GM23338 (cell line): ENCODE measurements at regions not wholly inside any gene's neighbourhood (a gene's known extent, or its start where the extent isn't known, plus 50 kb on each side); places are given as distances from the start of the nearest gene placed in this dataset.

ENCODE experiments used
- ATAC-seq: fragments of 200-7000 bp; cut with Tn5 transposase; 3 replicates; pipeline ENCODE4 v1.9.1; 2020
- DNase-seq: peaks from one replicate; pipeline ENCODE4 v3.0.0-alpha.2; 2015; ENCODE audit warnings: low spot score
- H2AFZ ChIP-seq: fragments of 200-600 bp; sonication (generic); 2 replicates; pipeline ENCODE4 v1.8.0; 2016; ENCODE audit warnings: antibody characterized with exemption, mild to moderate bottlenecking, moderate library complexity
- H3F3A ChIP-seq: fragments of 200-600 bp; sonication (generic); replicated peaks from 2 replicates; pipeline ENCODE4 v1.8.0; 2017; ENCODE audit warnings: antibody characterized with exemption, mixed run types, low read depth
- H3K27ac ChIP-seq: fragments of 200-600 bp; sonication (generic); 2 replicates; pipeline ENCODE4 v1.6.1; 2016; ENCODE audit warnings: low read depth
- H3K27me3 ChIP-seq: fragments of 200-600 bp; sonication (generic); 2 replicates; pipeline ENCODE4 v1.8.0; 2016; ENCODE audit warnings: mild to moderate bottlenecking, mixed run types, moderate library complexity; ENCODE audit not compliant: insufficient read depth
- H3K36me3 ChIP-seq: fragments of 200-600 bp; sonication (generic); 2 replicates; pipeline ENCODE4 v1.8.0; 2016; ENCODE audit warnings: mild to moderate bottlenecking; ENCODE audit not compliant: insufficient read depth
- H3K4me1 ChIP-seq: fragments of 200-600 bp; sonication (generic); 2 replicates; pipeline ENCODE4 v1.8.0; 2016; ENCODE audit warnings: mild to moderate bottlenecking, moderate library complexity; ENCODE audit not compliant: insufficient read depth
- H3K4me2 ChIP-seq: fragments of 200-600 bp; sonication (generic); 2 replicates; pipeline ENCODE4 v1.7.1; 2017; ENCODE audit warnings: mixed run types
- H3K4me3 ChIP-seq: fragments of 200-600 bp; sonication (generic); 2 replicates; pipeline ENCODE4 v1.6.1; 2016; ENCODE audit warnings: mixed run types
- H3K79me2 ChIP-seq: fragments of 200-600 bp; sonication (generic); replicated peaks from 2 replicates; pipeline ENCODE4 v1.8.0; 2017; ENCODE audit warnings: mild to moderate bottlenecking; ENCODE audit not compliant: insufficient read depth
- H3K9me2 ChIP-seq: fragments of 200-600 bp; sonication (generic); 2 replicates; pipeline ENCODE4 v1.8.0; 2017; ENCODE audit not compliant: insufficient read depth
- H4K20me1 ChIP-seq: fragments of 200-600 bp; sonication (generic); replicated peaks from 2 replicates; pipeline ENCODE4 v1.8.0; 2017; ENCODE audit warnings: mild to moderate bottlenecking; ENCODE audit not compliant: insufficient read depth
- H3K27ac Mint-ChIP-seq: 2 replicates; pipeline ENCODE4 v1.8.0; 2020; ENCODE audit warnings: inconsistent platforms, mild to moderate bottlenecking, moderate library complexity, mixed read lengths
- H3K27me3 Mint-ChIP-seq: 3 replicates; pipeline ENCODE4 v1.8.0; 2022; ENCODE audit warnings: low read depth, mild to moderate bottlenecking, moderate library complexity, mixed read lengths, inconsistent platforms; ENCODE audit not compliant: insufficient read depth, poor library complexity
- H3K36me3 Mint-ChIP-seq: 3 replicates; pipeline ENCODE4 v1.8.0; 2021; ENCODE audit warnings: low read depth, mild to moderate bottlenecking, inconsistent platforms, moderate library complexity, mixed read lengths
- H3K4me1 Mint-ChIP-seq: 3 replicates; pipeline ENCODE4 v1.8.0; 2020; ENCODE audit warnings: mild to moderate bottlenecking, inconsistent platforms, mixed read lengths
- H3K4me3 Mint-ChIP-seq: 3 replicates; pipeline ENCODE4 v1.8.0; 2021; ENCODE audit warnings: moderate library complexity, mild to moderate bottlenecking, inconsistent platforms, mixed read lengths
- H3K9me3 Mint-ChIP-seq: 3 replicates; pipeline ENCODE4 v1.8.0; 2020; ENCODE audit warnings: moderate library complexity, mild to moderate bottlenecking, inconsistent platforms, mixed read lengths
- CREB1 ChIP-seq: fragments of 250-450 bp; sonication (Bioruptor Pico); IDR thresholded peaks from 2 replicates; pipeline ENCODE4 v1.5.0; 2020; ENCODE audit warnings: low read depth, mild to moderate bottlenecking, moderate library complexity
- EZH2 ChIP-seq: fragments of 200-600 bp; sonication (generic); IDR thresholded peaks from one replicate; pipeline ENCODE4 v1.8.0; 2017; ENCODE audit warnings: antibody characterized with exemption, mild to moderate bottlenecking, low read depth; ENCODE audit not compliant: unreplicated experiment
- EZH2phosphoT487 ChIP-seq: fragments of 200-600 bp; sonication (generic); IDR thresholded peaks from one replicate; pipeline ENCODE4 v1.8.1; 2018; ENCODE audit warnings: antibody characterized with exemption; ENCODE audit not compliant: unreplicated experiment
- JUNB ChIP-seq: IDR thresholded peaks from one replicate; pipeline ENCODE4 v1.6.1; 2016; ENCODE audit warnings: antibody characterized with exemption; ENCODE audit not compliant: unreplicated experiment
- POLR2AphosphoS5 ChIP-seq: IDR thresholded peaks from 2 replicates; pipeline ENCODE4 v1.6.1; 2016; ENCODE audit warnings: antibody characterized with exemption, low read depth
- STAT1 ChIP-seq: IDR thresholded peaks from one replicate; pipeline ENCODE4 v1.6.1; 2016; ENCODE audit warnings: antibody characterized with exemption; ENCODE audit not compliant: unreplicated experiment
- ZNF114 ChIP-seq: fragments of 250-450 bp; sonication (Bioruptor Pico); IDR thresholded peaks from 2 replicates; pipeline ENCODE4 v1.5.0; 2020; ENCODE audit warnings: mild to moderate bottlenecking, moderate library complexity
- ZNF331 ChIP-seq: fragments of 250-450 bp; sonication (Bioruptor Pico); IDR thresholded peaks from 2 replicates; pipeline ENCODE4 v1.5.0; 2020; ENCODE audit warnings: low read depth, mild to moderate bottlenecking, moderate library complexity
- TF ChIP-seq, protein P1 (sequence below): IDR thresholded peaks from one replicate; pipeline ENCODE4 v1.6.1; 2018; ENCODE audit warnings: antibody characterized with exemption; ENCODE audit not compliant: unreplicated experiment
- TF ChIP-seq, protein P2 (sequence below), 2 experiments: fragments of 200-600 bp in 1 of 2; sonication (generic) in 1 of 2; conservative IDR thresholded peaks; 2 replicates each; pipeline versions ENCODE4 v1.5.1 to v1.6.1; 2016 to 2017; ENCODE audit warnings: antibody characterized with exemption in 2 of 2, low read depth in 2 of 2, mild to moderate bottlenecking in 2 of 2, moderate library complexity in 1 of 2
- TF ChIP-seq, protein P3 (sequence below): IDR thresholded peaks from 2 replicates; pipeline ENCODE4 v1.6.1; 2016; ENCODE audit warnings: antibody characterized with exemption

DNA sequence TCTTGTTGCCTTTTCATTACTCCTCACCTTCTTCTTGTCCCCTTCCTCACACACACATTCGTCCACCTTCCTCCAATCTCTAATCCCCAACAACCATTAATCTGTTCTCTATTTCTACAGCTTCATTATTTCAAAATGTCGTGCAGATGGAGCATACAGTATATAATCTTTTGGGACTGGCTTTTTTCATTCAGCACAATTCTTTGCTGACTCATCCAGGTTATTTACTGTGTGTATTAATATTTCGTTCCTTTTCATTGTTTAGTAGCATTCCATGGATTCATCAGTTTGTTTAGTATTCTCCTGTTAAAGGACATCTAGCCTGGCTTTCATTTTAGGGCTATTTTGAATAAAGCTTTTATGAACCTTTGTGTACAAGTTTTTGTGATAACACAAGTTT is 159.3 kb downstream of the PTPN20 start (continued):
- TF ChIP-seq, protein P1, sequence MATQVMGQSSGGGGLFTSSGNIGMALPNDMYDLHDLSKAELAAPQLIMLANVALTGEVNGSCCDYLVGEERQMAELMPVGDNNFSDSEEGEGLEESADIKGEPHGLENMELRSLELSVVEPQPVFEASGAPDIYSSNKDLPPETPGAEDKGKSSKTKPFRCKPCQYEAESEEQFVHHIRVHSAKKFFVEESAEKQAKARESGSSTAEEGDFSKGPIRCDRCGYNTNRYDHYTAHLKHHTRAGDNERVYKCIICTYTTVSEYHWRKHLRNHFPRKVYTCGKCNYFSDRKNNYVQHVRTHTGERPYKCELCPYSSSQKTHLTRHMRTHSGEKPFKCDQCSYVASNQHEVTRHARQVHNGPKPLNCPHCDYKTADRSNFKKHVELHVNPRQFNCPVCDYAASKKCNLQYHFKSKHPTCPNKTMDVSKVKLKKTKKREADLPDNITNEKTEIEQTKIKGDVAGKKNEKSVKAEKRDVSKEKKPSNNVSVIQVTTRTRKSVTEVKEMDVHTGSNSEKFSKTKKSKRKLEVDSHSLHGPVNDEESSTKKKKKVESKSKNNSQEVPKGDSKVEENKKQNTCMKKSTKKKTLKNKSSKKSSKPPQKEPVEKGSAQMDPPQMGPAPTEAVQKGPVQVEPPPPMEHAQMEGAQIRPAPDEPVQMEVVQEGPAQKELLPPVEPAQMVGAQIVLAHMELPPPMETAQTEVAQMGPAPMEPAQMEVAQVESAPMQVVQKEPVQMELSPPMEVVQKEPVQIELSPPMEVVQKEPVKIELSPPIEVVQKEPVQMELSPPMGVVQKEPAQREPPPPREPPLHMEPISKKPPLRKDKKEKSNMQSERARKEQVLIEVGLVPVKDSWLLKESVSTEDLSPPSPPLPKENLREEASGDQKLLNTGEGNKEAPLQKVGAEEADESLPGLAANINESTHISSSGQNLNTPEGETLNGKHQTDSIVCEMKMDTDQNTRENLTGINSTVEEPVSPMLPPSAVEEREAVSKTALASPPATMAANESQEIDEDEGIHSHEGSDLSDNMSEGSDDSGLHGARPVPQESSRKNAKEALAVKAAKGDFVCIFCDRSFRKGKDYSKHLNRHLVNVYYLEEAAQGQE, result no peak
- no peak for TF ChIP-seq EZH2
- no peak for TF ChIP-seq STAT1

DNA sequence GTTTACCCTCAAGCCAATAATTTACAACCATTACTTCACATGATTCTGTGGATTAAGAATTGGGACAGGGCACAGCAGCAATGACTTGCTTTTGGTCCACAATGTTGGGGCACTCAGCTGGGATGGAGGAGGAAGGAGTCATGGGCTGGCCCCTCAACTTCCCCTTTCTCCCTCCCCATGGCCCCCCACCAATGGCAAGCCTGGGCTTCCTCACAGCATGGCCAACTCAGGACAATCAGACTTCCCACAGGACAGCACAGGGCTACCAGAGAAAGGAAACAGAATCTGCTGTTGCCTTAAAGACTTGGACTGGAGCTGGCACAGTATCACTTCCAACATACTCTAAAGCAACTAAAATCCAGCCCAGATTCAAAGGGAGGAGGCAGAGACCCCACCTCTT is 160.7 kb downstream of the PTPN20 start:
- H3K4me1 Mint-ChIP-seq, result no peaks in the 10 kb centered on the region
- no peak overlapping the region for H3K27ac Mint-ChIP-seq
- H3K4me3 ChIP-seq, result no peak overlapping the region
- H3K4me1 ChIP-seq, result no peaks in the 10 kb centered on the region
- no peak overlapping the region for H2AFZ ChIP-seq
- no peaks in the 10 kb centered on the region for H3K9me2 ChIP-seq
- no peak for DNase-seq
- no peak overlapping the region for H3K4me3 Mint-ChIP-seq
- TF ChIP-seq JUNB, result no peak
- TF ChIP-seq POLR2AphosphoS5, result no peak
- TF ChIP-seq, protein P2, sequence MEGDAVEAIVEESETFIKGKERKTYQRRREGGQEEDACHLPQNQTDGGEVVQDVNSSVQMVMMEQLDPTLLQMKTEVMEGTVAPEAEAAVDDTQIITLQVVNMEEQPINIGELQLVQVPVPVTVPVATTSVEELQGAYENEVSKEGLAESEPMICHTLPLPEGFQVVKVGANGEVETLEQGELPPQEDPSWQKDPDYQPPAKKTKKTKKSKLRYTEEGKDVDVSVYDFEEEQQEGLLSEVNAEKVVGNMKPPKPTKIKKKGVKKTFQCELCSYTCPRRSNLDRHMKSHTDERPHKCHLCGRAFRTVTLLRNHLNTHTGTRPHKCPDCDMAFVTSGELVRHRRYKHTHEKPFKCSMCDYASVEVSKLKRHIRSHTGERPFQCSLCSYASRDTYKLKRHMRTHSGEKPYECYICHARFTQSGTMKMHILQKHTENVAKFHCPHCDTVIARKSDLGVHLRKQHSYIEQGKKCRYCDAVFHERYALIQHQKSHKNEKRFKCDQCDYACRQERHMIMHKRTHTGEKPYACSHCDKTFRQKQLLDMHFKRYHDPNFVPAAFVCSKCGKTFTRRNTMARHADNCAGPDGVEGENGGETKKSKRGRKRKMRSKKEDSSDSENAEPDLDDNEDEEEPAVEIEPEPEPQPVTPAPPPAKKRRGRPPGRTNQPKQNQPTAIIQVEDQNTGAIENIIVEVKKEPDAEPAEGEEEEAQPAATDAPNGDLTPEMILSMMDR (conservative IDR thresholded peaks at IDR 0.05; ENCODE audit: low read depth in 2 of 2), result no peak
- TF ChIP-seq ZNF331, result no peak
- TF ChIP-seq CREB1 (CRISPR knock-in tag), result no peak
- no peak for TF ChIP-seq ZNF114 (CRISPR knock-in tag)
- TF ChIP-seq EZH2phosphoT487, result no peak
- TF ChIP-seq, protein P1, result no peak
- TF ChIP-seq EZH2, result no peak
- TF ChIP-seq, protein P3, sequence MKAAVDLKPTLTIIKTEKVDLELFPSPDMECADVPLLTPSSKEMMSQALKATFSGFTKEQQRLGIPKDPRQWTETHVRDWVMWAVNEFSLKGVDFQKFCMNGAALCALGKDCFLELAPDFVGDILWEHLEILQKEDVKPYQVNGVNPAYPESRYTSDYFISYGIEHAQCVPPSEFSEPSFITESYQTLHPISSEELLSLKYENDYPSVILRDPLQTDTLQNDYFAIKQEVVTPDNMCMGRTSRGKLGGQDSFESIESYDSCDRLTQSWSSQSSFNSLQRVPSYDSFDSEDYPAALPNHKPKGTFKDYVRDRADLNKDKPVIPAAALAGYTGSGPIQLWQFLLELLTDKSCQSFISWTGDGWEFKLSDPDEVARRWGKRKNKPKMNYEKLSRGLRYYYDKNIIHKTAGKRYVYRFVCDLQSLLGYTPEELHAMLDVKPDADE, result no peak
- H3K9me3 Mint-ChIP-seq, result no peaks in the 10 kb centered on the region
- H3K36me3 ChIP-seq, result no peaks in the 10 kb centered on the region
- H3K27me3 Mint-ChIP-seq, result peaks cover 6% of the 10 kb centered on the region
- no peaks in the 10 kb centered on the region for H3K36me3 Mint-ChIP-seq
- no peaks in the 10 kb centered on the region for H3K27me3 ChIP-seq
- H3K79me2 ChIP-seq, result no peaks in the 10 kb centered on the region
- no peak overlapping the region for H3K4me2 ChIP-seq
- H4K20me1 ChIP-seq, result no peaks in the 10 kb centered on the region
- no peak for ATAC-seq
- H3K27ac ChIP-seq, result no peak overlapping the region
- no peaks in the 10 kb centered on the region for H3F3A ChIP-seq
